Activated T-helper 1 cell treated with anti-CD3 and anti-CD28 coated beads, Interleukin-12 subunit alpha, Interleukin-12 subunit beta, Interleukin-2, Interleukin-4 antibody, amounts not matched to agents 30 ng/mL and 10 ng/mL and 1 ng/mL, durations not matched to agents 14 hours and 24 hours and 36 hours (primary cell): ENCODE measurements at regions not wholly inside any gene's neighbourhood (a gene's known extent, or its start where the extent isn't known, plus 50 kb on each side); places are given as distances from the start of the nearest gene placed in this dataset.

Experiments
- DNase-seq: peaks from one replicate; pipeline ENCODE4 v3.0.0; 2021; ENCODE audit warnings: low spot score
- H3K27ac Mint-ChIP-seq: one replicate; pipeline ENCODE4 v1.8.0; 2021; ENCODE audit warnings: mild to moderate bottlenecking, mixed read lengths
- H3K27me3 Mint-ChIP-seq: one replicate; pipeline ENCODE4 v1.8.0; 2022; ENCODE audit warnings: mild to moderate bottlenecking, moderate library complexity, mixed read lengths; ENCODE audit not compliant: insufficient read depth
- H3K36me3 Mint-ChIP-seq: one replicate; pipeline ENCODE4 v1.8.0; 2021; ENCODE audit warnings: low read depth, mixed read lengths
- H3K4me1 Mint-ChIP-seq: one replicate; pipeline ENCODE4 v1.8.0; 2021; ENCODE audit warnings: low read depth, mixed read lengths
- H3K4me3 Mint-ChIP-seq: one replicate; pipeline ENCODE4 v1.8.0; 2021; ENCODE audit warnings: mild to moderate bottlenecking, moderate library complexity, mixed read lengths
- H3K9me3 Mint-ChIP-seq: one replicate; pipeline ENCODE4 v1.8.0; 2021; ENCODE audit warnings: mixed read lengths
- intact Hi-C: fragments of 100-400 bp; cut with micrococcal nuclease; formaldehyde crosslinking; loops from one replicate; pipeline ENCODE4 v1.15.1; 2024

GRCh38 chr3:28022916-28023315 lies 218.5 kb upstream of the CMC1 start:
- Mint-ChIP-seq H3K27ac (no peak overlapping the region), H3K4me3 (no peak overlapping the region), H3K9me3 (peaks cover 26% of the 10 kb centered on the region), H3K27me3 (no peaks in the 10 kb centered on the region), H3K36me3 (no peaks in the 10 kb centered on the region), H3K4me1 (no peaks in the 10 kb centered on the region)
- DNase-seq = no peak
- intact Hi-C loops = no loop called here

GRCh38 chr3:28028554-28028953 lies 212.9 kb upstream of the CMC1 start:
- DNase-seq = no peak
- Mint-ChIP-seq H3K27ac (no peak overlapping the region), H3K4me1 (no peaks in the 10 kb centered on the region), H3K36me3 (no peaks in the 10 kb centered on the region), H3K4me3 (no peak overlapping the region), H3K27me3 (peaks cover 2% of the 10 kb centered on the region), H3K9me3 (peaks cover 32% of the 10 kb centered on the region)
- intact Hi-C loops = no loop called here

- DNase-seq = no peak
- intact Hi-C loops = no loop called here
- Mint-ChIP-seq H3K4me1 (peaks cover 23% of the 10 kb centered on the region), H3K4me3 (no peak overlapping the region), H3K36me3 (no peaks in the 10 kb centered on the region), H3K27ac (no peak overlapping the region), H3K27me3 (peaks cover 2% of the 10 kb centered on the region), H3K9me3 (peaks cover 26% of the 10 kb centered on the region)
Measured at GRCh38 chr3:28033059-28033784, 208.2 kb upstream of the CMC1 start.

- Mint-ChIP-seq H3K36me3 (no peaks in the 10 kb centered on the region), H3K27me3 (no peaks in the 10 kb centered on the region), H3K9me3 (peaks cover 23% of the 10 kb centered on the region), H3K4me1 (peaks cover 23% of the 10 kb centered on the region), H3K4me3 (no peak overlapping the region), H3K27ac (peak overlapping the region; percentile 19)
- DNase-seq = no peak
- intact Hi-C loops = loop anchor here (2.0 to 5.0 kb wide), 2 partner anchors 14 to 110 kb away; no protein-coding TSS in a partner anchor
Measured at GRCh38 chr3:28036599-28037575, 204.5 kb upstream of the CMC1 start.

- Mint-ChIP-seq H3K27ac (no peak overlapping the region), H3K27me3 (no peaks in the 10 kb centered on the region), H3K9me3 (peaks cover 11% of the 10 kb centered on the region), H3K4me1 (peaks cover 23% of the 10 kb centered on the region), H3K36me3 (no peaks in the 10 kb centered on the region), H3K4me3 (no peak overlapping the region)
- intact Hi-C loops = loop anchor here (5.0 kb wide), 1 partner anchor 112 kb away; no protein-coding TSS in a partner anchor
- no peak for DNase-seq
Measured at GRCh38 chr3:28039234-28039633, 202.2 kb upstream of the CMC1 start.

GRCh38 chr3:28039829-28040228 lies 201.6 kb upstream of the CMC1 start:
- H3K4me3 Mint-ChIP-seq = no peak overlapping the region
- intact Hi-C loops = loop anchor here (5.0 kb wide), 1 partner anchor 113 kb away; no protein-coding TSS in a partner anchor
- peaks cover 7% of the 10 kb centered on the region for H3K9me3 Mint-ChIP-seq
- peaks cover 22% of the 10 kb centered on the region for H3K4me1 Mint-ChIP-seq
- H3K27ac Mint-ChIP-seq = no peak overlapping the region
- no peaks in the 10 kb centered on the region for H3K27me3 Mint-ChIP-seq
- no peak for DNase-seq
- no peaks in the 10 kb centered on the region for H3K36me3 Mint-ChIP-seq

GRCh38 chr3:28042095-28042635 lies 199.3 kb upstream of the CMC1 start:
- peaks cover 3% of the 10 kb centered on the region for H3K4me1 Mint-ChIP-seq
- H3K27me3 Mint-ChIP-seq = no peaks in the 10 kb centered on the region
- DNase-seq = no peak
- H3K36me3 Mint-ChIP-seq = no peaks in the 10 kb centered on the region
- intact Hi-C loops = no loop called here
- no peak overlapping the region for H3K27ac Mint-ChIP-seq
- H3K4me3 Mint-ChIP-seq = no peak overlapping the region
- peaks cover 3% of the 10 kb centered on the region for H3K9me3 Mint-ChIP-seq

GRCh38 chr3:28042707-28043106 lies 198.7 kb upstream of the CMC1 start:
- peaks cover 3% of the 10 kb centered on the region for H3K9me3 Mint-ChIP-seq
- no peaks in the 10 kb centered on the region for H3K27me3 Mint-ChIP-seq
- H3K4me1 Mint-ChIP-seq = no peaks in the 10 kb centered on the region
- no peaks in the 10 kb centered on the region for H3K36me3 Mint-ChIP-seq
- no peak overlapping the region for H3K27ac Mint-ChIP-seq
- DNase-seq = no peak
- no peak overlapping the region for H3K4me3 Mint-ChIP-seq
- intact Hi-C loops = no loop called here

- intact Hi-C loops = loop anchor here (2.0 to 10.0 kb wide), 6 partner anchors 13 to 458 kb away; partner anchors contain the start of gene EOMES
- no peaks in the 10 kb centered on the region for H3K9me3 Mint-ChIP-seq
Measured at GRCh38 chr3:28050120-28050519, 191.3 kb upstream of the CMC1 start.

GRCh38 chr3:28050885-28051284 lies 190.5 kb upstream of the CMC1 start:
- H3K27me3 Mint-ChIP-seq = no peaks in the 10 kb centered on the region
- DNase-seq = no peak
- H3K4me1 Mint-ChIP-seq = peaks cover 12% of the 10 kb centered on the region
- intact Hi-C loops = loop anchor here (2.0 to 10.0 kb wide), 6 partner anchors 14 to 459 kb away; partner anchors contain the start of gene EOMES
- peaks cover 1% of the 10 kb centered on the region for H3K36me3 Mint-ChIP-seq
- peak overlapping the region; percentile 18 for H3K27ac Mint-ChIP-seq
- no peak overlapping the region for H3K4me3 Mint-ChIP-seq
- H3K9me3 Mint-ChIP-seq = no peaks in the 10 kb centered on the region

More at GRCh38 chr3:28050120-28050519, 191.3 kb upstream of the CMC1 start:
- no peak overlapping the region for H3K4me3 Mint-ChIP-seq
- H3K4me1 Mint-ChIP-seq = peaks cover 12% of the 10 kb centered on the region
- no peak overlapping the region for H3K27ac Mint-ChIP-seq
- peaks cover 1% of the 10 kb centered on the region for H3K36me3 Mint-ChIP-seq
- no peaks in the 10 kb centered on the region for H3K27me3 Mint-ChIP-seq
- no peak for DNase-seq

- H3K9me3 Mint-ChIP-seq = peaks cover 3% of the 10 kb centered on the region
- no peak overlapping the region for H3K4me3 Mint-ChIP-seq
- no peak overlapping the region for H3K27ac Mint-ChIP-seq
- peaks cover 1% of the 10 kb centered on the region for H3K36me3 Mint-ChIP-seq
- peaks cover 12% of the 10 kb centered on the region for H3K4me1 Mint-ChIP-seq
- intact Hi-C loops = loop anchor here (1.0 to 10.0 kb wide), 8 partner anchors 36 to 461 kb away; no protein-coding TSS in a partner anchor
- no peak for DNase-seq
- H3K27me3 Mint-ChIP-seq = no peaks in the 10 kb centered on the region
Measured at GRCh38 chr3:28053759-28054158, 187.7 kb upstream of the CMC1 start.

GRCh38 chr3:28056806-28057205 lies 184.6 kb upstream of the CMC1 start:
- Mint-ChIP-seq H3K27me3 (no peaks in the 10 kb centered on the region), H3K4me1 (peaks cover 3% of the 10 kb centered on the region), H3K36me3 (no peaks in the 10 kb centered on the region), H3K9me3 (peaks cover 7% of the 10 kb centered on the region), H3K4me3 (no peak overlapping the region), H3K27ac (no peak overlapping the region)
- DNase-seq = no peak
- intact Hi-C loops = loop anchor here (10.0 kb wide), 1 partner anchor 302 kb away; no protein-coding TSS in a partner anchor
